Endothelial cell of umbilical vein (primary cell): ENCODE measurements at regions not wholly inside any gene's neighbourhood (a gene's known extent, or its start where the extent isn't known, plus 50 kb on each side); places are given as distances from the start of the nearest gene placed in this dataset.

Experiments used
- EZH2 ChIP-seq: IDR thresholded peaks from 2 replicates; pipeline ENCODE4 v1.6.1; 2012; ENCODE audit warnings: borderline replicate concordance, low read depth, mild to moderate bottlenecking, moderate library complexity, low read length, inconsistent platforms; ENCODE audit not compliant: severe bottlenecking
- FOS ChIP-seq: IDR thresholded peaks from 2 replicates; pipeline ENCODE4 v1.6.1; 2011; ENCODE audit warnings: mild to moderate bottlenecking, low read length, moderate library complexity, borderline replicate concordance; ENCODE audit not compliant: insufficient read depth
- GATA2 ChIP-seq: IDR thresholded peaks from 2 replicates; pipeline ENCODE4 v1.7.0; 2011; ENCODE audit warnings: low read depth, mild to moderate bottlenecking, moderate library complexity, mixed read lengths, low read length; ENCODE audit not compliant: insufficient read length, insufficient read depth
- JUN ChIP-seq: IDR thresholded peaks from 2 replicates; pipeline ENCODE4 v1.6.1; 2011; ENCODE audit warnings: borderline replicate concordance, low read depth; ENCODE audit not compliant: insufficient read length, insufficient read depth
- MYC ChIP-seq: IDR thresholded peaks from one replicate; pipeline ENCODE4 v1.6.1; 2011; ENCODE audit warnings: mild to moderate bottlenecking, low read depth, low read length
- POLR2A ChIP-seq: IDR thresholded peaks from 2 replicates; pipeline ENCODE4 v1.6.1; 2012; ENCODE audit warnings: low read depth, mild to moderate bottlenecking, control low read depth, low read length
- POLR2AphosphoS5 ChIP-seq: IDR thresholded peaks from 2 replicates; pipeline ENCODE4 v1.6.1; 2012; ENCODE audit warnings: low read depth, mild to moderate bottlenecking, control low read depth, low read length, moderate library complexity; ENCODE audit not compliant: insufficient read depth
- TF ChIP-seq, protein P1 (sequence below), 2 donors: IDR thresholded peaks; 1 replicate in 1 of 2; 2 replicates in 1 of 2; pipeline ENCODE4 v1.5.1; 2011; ENCODE audit warnings: low read length in 2 of 2, mild to moderate bottlenecking in 2 of 2, moderate library complexity in 2 of 2, control low read depth in 1 of 2, inconsistent platforms in 1 of 2, low read depth in 1 of 2; ENCODE audit not compliant: insufficient read depth in 1 of 2; ENCODE audit errors: extremely low read depth in 1 of 2
- TF ChIP-seq, protein P2 (sequence below): IDR thresholded peaks from 2 replicates; pipeline ENCODE4 v1.6.1; 2011; ENCODE audit not compliant: insufficient read depth, insufficient read length

DNA sequence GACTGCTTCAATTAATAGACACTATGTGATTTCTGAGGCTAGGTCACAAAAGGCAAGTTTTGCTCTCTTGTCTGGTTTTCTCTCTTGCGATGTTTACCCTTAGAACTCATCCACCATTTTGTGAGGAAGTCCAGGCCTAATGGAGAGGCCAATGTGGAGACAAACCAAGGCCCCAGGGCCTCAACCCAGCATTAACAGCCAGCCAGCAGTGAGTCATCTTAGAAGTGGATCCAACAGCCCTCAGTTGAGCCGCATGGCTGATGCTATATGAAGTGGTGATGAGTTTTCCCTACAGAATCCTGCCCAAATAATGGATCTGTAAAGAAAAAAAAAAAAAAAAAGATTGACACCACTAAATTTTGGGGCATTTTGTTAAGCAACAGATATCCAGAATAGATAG lies 95.1 kb downstream of the DNTTIP2 start:
- TF ChIP-seq, protein P1, sequence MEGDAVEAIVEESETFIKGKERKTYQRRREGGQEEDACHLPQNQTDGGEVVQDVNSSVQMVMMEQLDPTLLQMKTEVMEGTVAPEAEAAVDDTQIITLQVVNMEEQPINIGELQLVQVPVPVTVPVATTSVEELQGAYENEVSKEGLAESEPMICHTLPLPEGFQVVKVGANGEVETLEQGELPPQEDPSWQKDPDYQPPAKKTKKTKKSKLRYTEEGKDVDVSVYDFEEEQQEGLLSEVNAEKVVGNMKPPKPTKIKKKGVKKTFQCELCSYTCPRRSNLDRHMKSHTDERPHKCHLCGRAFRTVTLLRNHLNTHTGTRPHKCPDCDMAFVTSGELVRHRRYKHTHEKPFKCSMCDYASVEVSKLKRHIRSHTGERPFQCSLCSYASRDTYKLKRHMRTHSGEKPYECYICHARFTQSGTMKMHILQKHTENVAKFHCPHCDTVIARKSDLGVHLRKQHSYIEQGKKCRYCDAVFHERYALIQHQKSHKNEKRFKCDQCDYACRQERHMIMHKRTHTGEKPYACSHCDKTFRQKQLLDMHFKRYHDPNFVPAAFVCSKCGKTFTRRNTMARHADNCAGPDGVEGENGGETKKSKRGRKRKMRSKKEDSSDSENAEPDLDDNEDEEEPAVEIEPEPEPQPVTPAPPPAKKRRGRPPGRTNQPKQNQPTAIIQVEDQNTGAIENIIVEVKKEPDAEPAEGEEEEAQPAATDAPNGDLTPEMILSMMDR (IDR thresholded peaks at IDR 0.05; ENCODE audit: extremely low read depth in 1 of 2, insufficient read depth in 1 of 2, low read depth in 1 of 2, low read length in 2 of 2): no peak
- TF ChIP-seq, protein P2, sequence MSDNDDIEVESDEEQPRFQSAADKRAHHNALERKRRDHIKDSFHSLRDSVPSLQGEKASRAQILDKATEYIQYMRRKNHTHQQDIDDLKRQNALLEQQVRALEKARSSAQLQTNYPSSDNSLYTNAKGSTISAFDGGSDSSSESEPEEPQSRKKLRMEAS: no peak
- TF ChIP-seq POLR2A (no peak), EZH2 (no peak), POLR2AphosphoS5 (no peak), JUN (no peak), MYC (no peak), GATA2 (no peak), FOS (no peak)
